Stimulated activated CD4-positive, alpha-beta T cell treated with anti-CD3 and anti-CD28 coated beads, Interleukin-12 subunit alpha, Interleukin-12 subunit beta, amount 100 ng/mL, for 48 hours (primary cell): ENCODE measurements at regions not wholly inside any gene's neighbourhood (a gene's known extent, or its start where the extent isn't known, plus 50 kb on each side); places are given as distances from the start of the nearest gene placed in this dataset.

Experiments
- DNase-seq, 3 donors: peaks; one replicate each; pipeline ENCODE4 v3.0.0-alpha.2; 2020; ENCODE audit warnings: low read depth in 2 of 3, low spot score in 1 of 3

GRCh38 chr3:21142949-21143348 is 608.1 kb downstream of the ZNF385D start:
- DNase-seq: no peak

GRCh38 chr3:21142031-21142430 is 609.0 kb downstream of the ZNF385D start:
- DNase-seq: no peak

GRCh38 chr3:21140785-21141184 is 610.2 kb downstream of the ZNF385D start:
- no peak for DNase-seq

GRCh38 chr3:21138085-21138484 is 612.9 kb downstream of the ZNF385D start:
- no peak for DNase-seq

GRCh38 chr3:21132896-21133295 is 618.1 kb downstream of the ZNF385D start:
- no peak for DNase-seq

- DNase-seq: no peak
Measured at GRCh38 chr3:21120826-21121225, 630.2 kb downstream of the ZNF385D start.

GRCh38 chr3:21117370-21117769 is 633.6 kb downstream of the ZNF385D start:
- DNase-seq: no peak

- no peak for DNase-seq
Measured at GRCh38 chr3:21109056-21109455, 642.0 kb downstream of the ZNF385D start.

- no peak for DNase-seq
Measured at GRCh38 chr3:21105784-21106183, 645.2 kb downstream of the ZNF385D start.

GRCh38 chr3:21100656-21101359 is 650.2 kb downstream of the ZNF385D start:
- no peak for DNase-seq

GRCh38 chr3:21094686-21095085 is 656.3 kb downstream of the ZNF385D start:
- no peak for DNase-seq

- DNase-seq: no peak
Measured at GRCh38 chr3:21073561-21073960, 677.4 kb downstream of the ZNF385D start.

GRCh38 chr3:21067031-21067813 is 683.8 kb downstream of the ZNF385D start:
- no peak for DNase-seq

- no peak for DNase-seq
Measured at GRCh38 chr3:21062831-21063294, 688.1 kb downstream of the ZNF385D start.

- DNase-seq: no peak
Measured at GRCh38 chr3:21059404-21059803, 691.6 kb downstream of the ZNF385D start.

GRCh38 chr3:21056293-21056692 is 694.7 kb downstream of the ZNF385D start:
- DNase-seq: no peak

GRCh38 chr3:21055015-21055414 is 696.0 kb downstream of the ZNF385D start:
- no peak for DNase-seq

GRCh38 chr3:21054064-21054463 is 696.9 kb downstream of the ZNF385D start:
- DNase-seq: no peak

GRCh38 chr3:21049334-21050062 is 701.5 kb downstream of the ZNF385D start:
- no peak for DNase-seq

- DNase-seq: no peak
Measured at GRCh38 chr3:21043139-21043538, 707.9 kb downstream of the ZNF385D start.

GRCh38 chr3:21042184-21042583 is 708.8 kb downstream of the ZNF385D start:
- DNase-seq: no peak

- DNase-seq: no peak
Measured at GRCh38 chr3:21041621-21042020, 709.4 kb downstream of the ZNF385D start.
